OCI-LY3 (cell line): ENCODE measurements at regions not wholly inside any gene's neighbourhood (a gene's known extent, or its start where the extent isn't known, plus 50 kb on each side); places are given as distances from the start of the nearest gene placed in this dataset.
"Not testable (repeated sequence)": the region's sequence is repeated elsewhere in the genome, so short reads cannot be mapped to it uniquely, and the experiment has no call there.

Source experiments
- H2AFZ ChIP-seq: fragments of 200-600, 300-600 bp; shearing (Covaris generic); 2 replicates; pipeline ENCODE4 v1.6.0; 2014; ENCODE audit warnings: antibody characterized with exemption, low read depth, low read length
- H3K27ac ChIP-seq: fragments of 200-600, 300-600 bp; sonication (generic); 2 replicates; pipeline ENCODE4 v1.5.1; 2014; ENCODE audit warnings: mild to moderate bottlenecking, low read length, moderate library complexity, mixed read lengths
- H3K27me3 ChIP-seq: fragments of 200-600, 300-600 bp; sonication (generic); 2 replicates; pipeline ENCODE4 v1.6.1; 2014; ENCODE audit warnings: low read depth, low read length, mixed read lengths
- H3K36me3 ChIP-seq: fragments of 200-600, 300-600 bp; sonication (generic); replicated peaks from 2 replicates; pipeline ENCODE3; 2014; ENCODE audit warnings: low read depth, low read length, mixed read lengths
- H3K4me1 ChIP-seq: fragments of 300-600, 200-600 bp; sonication (generic); 2 replicates; pipeline ENCODE4 v1.6.1; 2014; ENCODE audit warnings: low read length, mixed read lengths
- H3K4me2 ChIP-seq: fragments of 200-600, 300-600 bp; sonication (generic); 2 replicates; pipeline ENCODE4 v1.6.1; 2014; ENCODE audit warnings: low read length, mixed read lengths
- H3K4me3 ChIP-seq: fragments of 300-600, 200-600 bp; sonication (generic); 2 replicates; pipeline ENCODE4 v1.5.1; 2014; ENCODE audit warnings: antibody characterized with exemption, mild to moderate bottlenecking, low read length, moderate library complexity
- H3K79me2 ChIP-seq: fragments of 300-600, 200-600 bp; shearing (Covaris generic); 2 replicates; pipeline ENCODE4 v1.6.1; 2014; ENCODE audit warnings: mild to moderate bottlenecking, low read length, mixed read lengths
- H3K9ac ChIP-seq: fragments of 300-600, 200-600 bp; shearing (Covaris generic); 2 replicates; pipeline ENCODE4 v1.6.0; 2014; ENCODE audit warnings: mild to moderate bottlenecking, low read length, moderate library complexity
- H3K9me3 ChIP-seq: fragments of 200-600, 300-600 bp; shearing (Covaris generic); 2 replicates; pipeline ENCODE4 v1.6.1; 2014; ENCODE audit warnings: low read length, mixed read lengths; ENCODE audit not compliant: insufficient read depth
- H4K20me1 ChIP-seq: fragments of 200-600, 300-600 bp; sonication (generic); 2 replicates; pipeline ENCODE4 v1.6.1; 2016; ENCODE audit warnings: low read length, mixed read lengths; ENCODE audit not compliant: insufficient read depth
- CTCF ChIP-seq: fragments of 200-600, 300-600 bp; sonication (generic); IDR thresholded peaks from 2 replicates; pipeline ENCODE4 v1.5.1; 2014; ENCODE audit warnings: antibody characterized with exemption, low read length, low read depth
- EZH2phosphoT487 ChIP-seq: fragments of 200-600 bp; shearing (Covaris generic); IDR thresholded peaks from 2 replicates; pipeline ENCODE4 v1.6.1; 2018; ENCODE audit warnings: antibody characterized with exemption, mixed run types, low read depth

GRCh38 chr4:13728761-13729160, 101.2 kb upstream of the BOD1L1 start:
- no peaks in the 10 kb centered on the region for H4K20me1 ChIP-seq
- H3K9me3 ChIP-seq, result no peaks in the 10 kb centered on the region
- H3K4me2 ChIP-seq, result no peak overlapping the region
- TF ChIP-seq CTCF, result no peak
- TF ChIP-seq EZH2phosphoT487, result no peak
- no peaks in the 10 kb centered on the region for H3K36me3 ChIP-seq
- H3K4me3 ChIP-seq, result no peak overlapping the region
- H3K4me1 ChIP-seq, result no peaks in the 10 kb centered on the region
- H3K9ac ChIP-seq, result no peak overlapping the region
- no peaks in the 10 kb centered on the region for H3K27me3 ChIP-seq
- H3K79me2 ChIP-seq, result no peaks in the 10 kb centered on the region
- H3K27ac ChIP-seq, result no peak overlapping the region
- H2AFZ ChIP-seq, result no peak overlapping the region

- H3K36me3 ChIP-seq, result no peaks in the 10 kb centered on the region
- H3K9me3 ChIP-seq, result no peaks in the 10 kb centered on the region
- no peaks in the 10 kb centered on the region for H3K4me1 ChIP-seq
- no peak overlapping the region for H3K9ac ChIP-seq
- H3K4me3 ChIP-seq, result no peak overlapping the region
- no peaks in the 10 kb centered on the region for H3K79me2 ChIP-seq
- H3K27me3 ChIP-seq, result no peaks in the 10 kb centered on the region
- H4K20me1 ChIP-seq, result no peaks in the 10 kb centered on the region
- TF ChIP-seq CTCF (no peak), EZH2phosphoT487 (no peak)
- no peak overlapping the region for H3K4me2 ChIP-seq
- H2AFZ ChIP-seq, result no peak overlapping the region
- H3K27ac ChIP-seq, result no peak overlapping the region
Measured at GRCh38 chr4:13731019-13731418, 103.5 kb upstream of the BOD1L1 start.

- Histone ChIP-seq H3K4me1 (no peaks in the 10 kb centered on the region), H3K9ac (no peak overlapping the region), H3K27me3 (no peaks in the 10 kb centered on the region), H3K36me3 (no peaks in the 10 kb centered on the region), H3K27ac (no peak overlapping the region), H3K79me2 (no peaks in the 10 kb centered on the region), H3K9me3 (no peaks in the 10 kb centered on the region), H4K20me1 (no peaks in the 10 kb centered on the region), H3K4me2 (no peak overlapping the region), H3K4me3 (no peak overlapping the region), H2AFZ (no peak overlapping the region)
- no peak for TF ChIP-seq CTCF
- TF ChIP-seq EZH2phosphoT487, result no peak
Measured at GRCh38 chr4:13733817-13734216, 106.3 kb upstream of the BOD1L1 start.

- Histone ChIP-seq H3K4me1 (no peaks in the 10 kb centered on the region), H3K4me3 (no peak overlapping the region), H4K20me1 (no peaks in the 10 kb centered on the region), H3K79me2 (no peaks in the 10 kb centered on the region), H3K4me2 (no peak overlapping the region), H3K9ac (no peak overlapping the region), H3K27me3 (peaks cover 8% of the 10 kb centered on the region; the same call in 1 of the 2 replicates), H3K36me3 (no peaks in the 10 kb centered on the region), H2AFZ (no peak overlapping the region), H3K27ac (no peak overlapping the region), H3K9me3 (no peaks in the 10 kb centered on the region)
- TF ChIP-seq CTCF, result no peak
- TF ChIP-seq EZH2phosphoT487, result no peak
Measured at GRCh38 chr4:13750594-13750993, 123.1 kb upstream of the BOD1L1 start.

- not testable (repeated sequence) for H2AFZ ChIP-seq, H3K79me2 ChIP-seq, H3K9me3 ChIP-seq, H3K36me3 ChIP-seq, H3K27me3 ChIP-seq, H3K9ac ChIP-seq, H3K27ac ChIP-seq, H4K20me1 ChIP-seq, H3K4me3 ChIP-seq, H3K4me2 ChIP-seq, H3K4me1 ChIP-seq
Measured at GRCh38 chr4:13761581-13761980, 134.1 kb upstream of the BOD1L1 start.
